HepG2 (cell line): ENCODE measurements at regions not wholly inside any gene's neighbourhood (a gene's known extent, or its start where the extent isn't known, plus 50 kb on each side); places are given as distances from the start of the nearest gene placed in this dataset.

ENCODE experiments used
- ATAC-seq: fragments of 200-7000 bp; cut with Tn5 transposase; 3 replicates; pipeline ENCODE4 v1.9.1; 2020; ENCODE audit warnings: mild to moderate bottlenecking, moderate library complexity
- BruUV-seq: library from RNA; stranded (reverse); fragments of 400-500 nt; replicated peaks from 2 replicates; lab custom pipeline; 2021; lab: Mats Ljungman, UMichigan
- CTCF ChIA-PET: fragments of 300-600 bp; formaldehyde crosslinking; extraction: SDS; loops from one replicate; lab custom pipeline; 2021; ENCODE audit warnings: low total read pairs, inconsistent platforms, low intra/inter-chr PET ratio; lab: Yijun Ruan, JAX
- POLR2A ChIA-PET: fragments of 350-600 bp; sonication (Branson Sonifier 250); formaldehyde crosslinking; loops from one replicate; lab custom pipeline; 2020; ENCODE audit warnings: antibody characterized with exemption, inconsistent platforms; lab: Yijun Ruan, JAX
- DNase-seq: peaks from one replicate; pipeline ENCODE4 v3.0.0-alpha.2; 2015; ENCODE audit warnings: low spot score
- FAIRE-seq: peaks from 3 replicates; lab custom pipeline; 2011; peaks lifted over from hg19 to GRCh38; lab: Jason Lieb, UNC
- H2AFZ ChIP-seq: one replicate; pipeline ENCODE4 v1.6.1; 2011; ENCODE audit warnings: low read length, inconsistent platforms
- H3K27ac ChIP-seq: fragments of 300-600 bp; 3 replicates; pipeline ENCODE4 v1.8.0; 2011; ENCODE audit warnings: mixed run types, mild to moderate bottlenecking, mixed read lengths, low read length, inconsistent platforms; ENCODE audit not compliant: insufficient read depth; ENCODE audit errors: extremely low read length
- H3K27me3 ChIP-seq, 2 experiments: fragments of 200-600 bp in 1 of 2; 2 replicates in 1 of 2; 3 replicates in 1 of 2; pipeline versions ENCODE4 v1.6.0 to v1.8.0; 2011; ENCODE audit warnings: low read length in 2 of 2, mild to moderate bottlenecking in 2 of 2, moderate library complexity in 2 of 2, inconsistent platforms in 1 of 2; ENCODE audit not compliant: insufficient read depth in 2 of 2, control insufficient read depth in 1 of 2
- H3K36me3 ChIP-seq, 2 experiments: fragments of 200-600 bp in 1 of 2; replicated peaks in 1 of 2; 2 replicates in 1 of 2; 3 replicates in 1 of 2; pipeline versions ENCODE4 v1.5.1 to v1.8.0; 2011; ENCODE audit warnings: low read length in 2 of 2, inconsistent platforms in 1 of 2; ENCODE audit not compliant: insufficient read depth in 2 of 2, control insufficient read depth in 1 of 2
- H3K4me1 ChIP-seq: 2 replicates; pipeline ENCODE4 v1.5.1; 2012; ENCODE audit warnings: low read length, inconsistent platforms; ENCODE audit not compliant: insufficient read depth
- H3K4me2 ChIP-seq: 2 replicates; pipeline ENCODE4 v1.6.0; 2011; ENCODE audit warnings: low read depth, low read length, inconsistent platforms
- H3K4me3 ChIP-seq, 3 experiments: fragments of 200-600 bp in 1 of 3; sonication (generic), shearing (Covaris generic) in 1 of 3; replicated peaks in 1 of 3; 2 replicates each; pipeline ENCODE4 v1.5.1; 2011 to 2016; ENCODE audit warnings: low read length in 3 of 3, inconsistent platforms in 2 of 3, low read depth in 2 of 3, mild to moderate bottlenecking in 2 of 3, control low read depth in 1 of 3, mixed read lengths in 1 of 3; ENCODE audit not compliant: insufficient read depth in 1 of 3
- H3K79me2 ChIP-seq: one replicate; pipeline ENCODE4 v1.6.1; 2011; ENCODE audit warnings: low read length, inconsistent platforms; ENCODE audit not compliant: insufficient read depth
- H3K9ac ChIP-seq: 2 replicates; pipeline ENCODE4 v1.6.0; 2011; ENCODE audit warnings: mild to moderate bottlenecking, low read depth, low read length, inconsistent platforms; ENCODE audit not compliant: insufficient read depth
- H3K9me3 ChIP-seq: 2 replicates; pipeline ENCODE4 v1.5.1; 2012; ENCODE audit warnings: mild to moderate bottlenecking, low read length
- H4K20me1 ChIP-seq: 2 replicates; pipeline ENCODE4 v1.6.0; 2011; ENCODE audit warnings: inconsistent platforms, mild to moderate bottlenecking, low read length, moderate library complexity; ENCODE audit not compliant: insufficient read depth
- ARNTL ChIP-seq: sonication (generic); formaldehyde crosslinking; IDR thresholded peaks from 2 replicates; pipeline ENCODE4 v1.4.0; 2020; ENCODE audit warnings: mild to moderate bottlenecking, missing genetic modification reagents
- FOSL1 ChIP-seq: sonication (generic); formaldehyde crosslinking; IDR thresholded peaks from 2 replicates; pipeline ENCODE4 v1.9.0; 2021; ENCODE audit warnings: missing genetic modification reagents, borderline replicate concordance
- JUND ChIP-seq: sonication (generic); formaldehyde crosslinking; IDR thresholded peaks from 2 replicates; pipeline ENCODE4 v1.8.0; 2022; ENCODE audit warnings: mild to moderate bottlenecking, missing genetic modification reagents
- NRL ChIP-seq: sonication (generic); formaldehyde crosslinking; IDR thresholded peaks from 2 replicates; pipeline ENCODE4 v1.5.0; 2020; ENCODE audit warnings: missing genetic modification reagents, mild to moderate bottlenecking, moderate library complexity, borderline replicate concordance
- RCOR2 ChIP-seq: IDR thresholded peaks from 2 replicates; pipeline ENCODE4 v1.6.1; 2016; ENCODE audit warnings: missing biosample characterization, missing genetic modification reagents
- ZNF253 ChIP-seq: sonication (generic); formaldehyde crosslinking; IDR thresholded peaks from 2 replicates; pipeline ENCODE4 v1.8.0; 2022; ENCODE audit warnings: mild to moderate bottlenecking, missing genetic modification reagents, borderline replicate concordance
- ZNF333 ChIP-seq: sonication (generic); formaldehyde crosslinking; IDR thresholded peaks from 2 replicates; pipeline ENCODE4 v1.4.0; 2020; ENCODE audit warnings: mild to moderate bottlenecking, missing genetic modification reagents, borderline replicate concordance
- ZNF337 ChIP-seq: sonication (generic); formaldehyde crosslinking; IDR thresholded peaks from 2 replicates; pipeline ENCODE4 v1.5.1; 2020; ENCODE audit warnings: missing genetic modification reagents, low read depth, mild to moderate bottlenecking, borderline replicate concordance
- ZNF44 ChIP-seq: sonication (generic); formaldehyde crosslinking; IDR thresholded peaks from 2 replicates; pipeline ENCODE4 v1.5.1; 2020; ENCODE audit warnings: mild to moderate bottlenecking, missing genetic modification reagents
- ZNF512B ChIP-seq: sonication (generic); formaldehyde crosslinking; IDR thresholded peaks from 2 replicates; pipeline ENCODE4 v1.5.1; 2020; ENCODE audit warnings: missing genetic modification reagents, mild to moderate bottlenecking, borderline replicate concordance
- ZNF720 ChIP-seq: sonication (generic); formaldehyde crosslinking; IDR thresholded peaks from 2 replicates; pipeline ENCODE4 v1.4.0; 2020; ENCODE audit warnings: missing genetic modification reagents
- ZNF768 ChIP-seq: sonication (generic); formaldehyde crosslinking; IDR thresholded peaks from 2 replicates; pipeline ENCODE4 v1.4.0; 2020; ENCODE audit warnings: missing genetic modification reagents
- ZSCAN31 ChIP-seq: sonication (generic); formaldehyde crosslinking; IDR thresholded peaks from 2 replicates; pipeline ENCODE4 v1.5.0; 2020; ENCODE audit warnings: low read depth, mild to moderate bottlenecking, missing genetic modification reagents
- ZSCAN9 ChIP-seq: IDR thresholded peaks from 2 replicates; pipeline ENCODE4 v1.6.1; 2016; ENCODE audit warnings: borderline replicate concordance
- WGBS: methylation state at CpG from one replicate; pipeline ENCODE4 v1.1.6; 2017; ENCODE audit warnings: low lambda C conversion rate; 5-methylcytosine and 5-hydroxymethylcytosine counted together
- in situ Hi-C: cut with HindIII; loops from 2 replicates; pipeline ENCODE4 v1.10.0; 2017; ENCODE audit warnings: low pct_unique_long_range_greater_than_20kb; ENCODE audit not compliant: extremely low pct_ligation_motif_present
- intact Hi-C: fragments of 100-400 bp; cut with micrococcal nuclease; formaldehyde crosslinking; loops from one replicate; pipeline ENCODE4 v1.10.0; 2022; ENCODE audit not compliant: unreplicated experiment
- TF ChIP-seq, protein P1 (sequence below): IDR thresholded peaks from 2 replicates; pipeline ENCODE4 v1.6.1; 2016; ENCODE audit warnings: missing genetic modification reagents, missing compliant biosample characterization
- TF ChIP-seq, protein P2 (sequence below): IDR thresholded peaks from 2 replicates; pipeline ENCODE4 v1.6.1; 2012; ENCODE audit warnings: low read length, improper control_type of control experiment
- TF ChIP-seq, protein P3 (sequence below): sonication (generic); formaldehyde crosslinking; IDR thresholded peaks from 2 replicates; pipeline ENCODE4 v1.4.0; 2020; ENCODE audit warnings: missing genetic modification reagents

DNA sequence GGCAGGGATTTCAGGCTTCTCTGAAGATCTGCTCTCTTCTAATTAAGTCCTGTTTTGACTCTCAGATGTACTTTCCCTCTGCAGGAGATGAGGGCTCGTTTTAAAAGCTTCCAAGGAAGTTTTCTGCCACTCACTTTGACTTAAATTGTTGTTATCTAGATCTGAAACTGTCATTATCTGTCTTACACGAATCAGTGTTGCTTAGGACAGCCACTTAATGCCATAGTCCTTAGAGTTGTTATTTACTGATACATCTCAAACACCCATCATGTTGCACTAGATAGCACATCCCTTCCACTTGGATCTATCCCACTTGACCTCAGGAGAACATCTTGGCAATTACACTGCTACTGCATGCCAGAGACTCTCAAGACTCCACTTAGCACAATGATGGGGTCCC is 86.9 kb upstream of the FAT3 start:
- Histone ChIP-seq H3K4me2 (no peak overlapping the region), H2AFZ (no peak overlapping the region), H4K20me1 (no peaks in the 10 kb centered on the region), H3K36me3 (no peaks in the 10 kb centered on the region), H3K27me3 (no peaks in the 10 kb centered on the region), H3K79me2 (no peaks in the 10 kb centered on the region), H3K4me3 (no peak overlapping the region), H3K9me3 (no peaks in the 10 kb centered on the region), H3K9ac (no peak overlapping the region), H3K4me1 (no peaks in the 10 kb centered on the region), H3K27ac (no peak overlapping the region)
- no peak for TF ChIP-seq ZNF768 (CRISPR knock-in tag)
- TF ChIP-seq ARNTL (CRISPR knock-in tag) = no peak
- no peak for TF ChIP-seq RCOR2
- TF ChIP-seq, protein P1, sequence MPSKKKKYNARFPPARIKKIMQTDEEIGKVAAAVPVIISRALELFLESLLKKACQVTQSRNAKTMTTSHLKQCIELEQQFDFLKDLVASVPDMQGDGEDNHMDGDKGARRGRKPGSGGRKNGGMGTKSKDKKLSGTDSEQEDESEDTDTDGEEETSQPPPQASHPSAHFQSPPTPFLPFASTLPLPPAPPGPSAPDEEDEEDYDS = no peak
- TF ChIP-seq ZSCAN31 (CRISPR knock-in tag) = no peak
- TF ChIP-seq ZNF337 (CRISPR knock-in tag) = no peak
- TF ChIP-seq FOSL1 = no peak
- no peak for TF ChIP-seq NRL
- TF ChIP-seq ZSCAN9 (CRISPR knock-in tag) = no peak
- TF ChIP-seq ZNF720 (CRISPR knock-in tag) = no peak
- TF ChIP-seq, protein P2, sequence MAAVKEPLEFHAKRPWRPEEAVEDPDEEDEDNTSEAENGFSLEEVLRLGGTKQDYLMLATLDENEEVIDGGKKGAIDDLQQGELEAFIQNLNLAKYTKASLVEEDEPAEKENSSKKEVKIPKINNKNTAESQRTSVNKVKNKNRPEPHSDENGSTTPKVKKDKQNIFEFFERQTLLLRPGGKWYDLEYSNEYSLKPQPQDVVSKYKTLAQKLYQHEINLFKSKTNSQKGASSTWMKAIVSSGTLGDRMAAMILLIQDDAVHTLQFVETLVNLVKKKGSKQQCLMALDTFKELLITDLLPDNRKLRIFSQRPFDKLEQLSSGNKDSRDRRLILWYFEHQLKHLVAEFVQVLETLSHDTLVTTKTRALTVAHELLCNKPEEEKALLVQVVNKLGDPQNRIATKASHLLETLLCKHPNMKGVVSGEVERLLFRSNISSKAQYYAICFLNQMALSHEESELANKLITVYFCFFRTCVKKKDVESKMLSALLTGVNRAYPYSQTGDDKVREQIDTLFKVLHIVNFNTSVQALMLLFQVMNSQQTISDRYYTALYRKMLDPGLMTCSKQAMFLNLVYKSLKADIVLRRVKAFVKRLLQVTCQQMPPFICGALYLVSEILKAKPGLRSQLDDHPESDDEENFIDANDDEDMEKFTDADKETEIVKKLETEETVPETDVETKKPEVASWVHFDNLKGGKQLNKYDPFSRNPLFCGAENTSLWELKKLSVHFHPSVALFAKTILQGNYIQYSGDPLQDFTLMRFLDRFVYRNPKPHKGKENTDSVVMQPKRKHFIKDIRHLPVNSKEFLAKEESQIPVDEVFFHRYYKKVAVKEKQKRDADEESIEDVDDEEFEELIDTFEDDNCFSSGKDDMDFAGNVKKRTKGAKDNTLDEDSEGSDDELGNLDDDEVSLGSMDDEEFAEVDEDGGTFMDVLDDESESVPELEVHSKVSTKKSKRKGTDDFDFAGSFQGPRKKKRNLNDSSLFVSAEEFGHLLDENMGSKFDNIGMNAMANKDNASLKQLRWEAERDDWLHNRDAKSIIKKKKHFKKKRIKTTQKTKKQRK = no peak
- TF ChIP-seq, protein P3, sequence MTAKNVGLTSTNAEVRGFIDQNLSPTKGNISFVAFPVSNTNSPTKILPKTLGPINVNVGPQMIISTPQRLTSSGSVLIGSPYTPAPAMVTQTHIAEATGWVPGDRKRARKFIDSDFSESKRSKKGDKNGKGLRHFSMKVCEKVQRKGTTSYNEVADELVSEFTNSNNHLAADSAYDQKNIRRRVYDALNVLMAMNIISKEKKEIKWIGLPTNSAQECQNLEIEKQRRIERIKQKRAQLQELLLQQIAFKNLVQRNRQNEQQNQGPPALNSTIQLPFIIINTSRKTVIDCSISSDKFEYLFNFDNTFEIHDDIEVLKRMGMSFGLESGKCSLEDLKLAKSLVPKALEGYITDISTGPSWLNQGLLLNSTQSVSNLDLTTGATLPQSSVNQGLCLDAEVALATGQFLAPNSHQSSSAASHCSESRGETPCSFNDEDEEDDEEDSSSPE = no peak
- TF ChIP-seq ZNF512B = no peak
- no peak for TF ChIP-seq JUND (CRISPR knock-in tag)
- TF ChIP-seq ZNF253 (CRISPR knock-in tag) = no peak
- TF ChIP-seq ZNF333 (CRISPR knock-in tag) = no peak
- TF ChIP-seq ZNF44 = no peak
- in situ Hi-C loops = no loop called here
- BruUV-seq = no TSS peak
- no peak for FAIRE-seq
- ChIA-PET POLR2A (no interaction called here), CTCF (no interaction called here)
- DNase-seq = no peak
- ATAC-seq = no peak
- 0% methylated on average over 2 of the region's 2 CpGs for WGBS
- intact Hi-C loops = no loop called here
